Endometrium (tissue), 2 donors: ENCODE measurements at regions not wholly inside any gene's neighbourhood (a gene's known extent, or its start where the extent isn't known, plus 50 kb on each side); places are given as distances from the start of the nearest gene placed in this dataset.
A peak's percentile ranks its signal among the peaks of the same experiment; 100 is the strongest.

Experiments used
- FAIRE-seq: peaks from 2 replicates; lab custom pipeline; 2012; peaks lifted over from hg19 to GRCh38; lab: Jason Lieb, UNC
- donor health status: control.
- donor health status: control.

- no peak for FAIRE-seq
Measured at GRCh38 chr12:107978201-107978600, 150.9 kb upstream of the WSCD2 start.

- no peak for FAIRE-seq
Measured at GRCh38 chr12:107978641-107979040, 150.4 kb upstream of the WSCD2 start.

- FAIRE-seq: no peak
Measured at GRCh38 chr12:107983756-107984472, 145.2 kb upstream of the WSCD2 start.

GRCh38 chr12:107984973-107985372 lies 144.1 kb upstream of the WSCD2 start:
- FAIRE-seq: no peak

GRCh38 chr12:107986183-107986582 lies 142.9 kb upstream of the WSCD2 start:
- FAIRE-seq: no peak

- no peak for FAIRE-seq
Measured at GRCh38 chr12:107990325-107990724, 138.8 kb upstream of the WSCD2 start.

- no peak for FAIRE-seq
Measured at GRCh38 chr12:107992029-107992428, 137.1 kb upstream of the WSCD2 start.

- FAIRE-seq: no peak
Measured at GRCh38 chr12:107992870-107993451, 136.1 kb upstream of the WSCD2 start.

GRCh38 chr12:107998863-107999262 lies 130.2 kb upstream of the WSCD2 start:
- FAIRE-seq: peak; percentile 8

GRCh38 chr12:108000111-108000510 lies 129.0 kb upstream of the WSCD2 start:
- no peak for FAIRE-seq

- FAIRE-seq: no peak
Measured at GRCh38 chr12:108004319-108004718, 124.8 kb upstream of the WSCD2 start.

- FAIRE-seq: no peak
Measured at GRCh38 chr12:108008163-108008905, 120.8 kb upstream of the WSCD2 start.

GRCh38 chr12:108009442-108010070 lies 119.5 kb upstream of the WSCD2 start:
- FAIRE-seq: no peak

- no peak for FAIRE-seq
Measured at GRCh38 chr12:108016022-108016564, 113.0 kb upstream of the WSCD2 start.

GRCh38 chr12:108017472-108018057 lies 111.5 kb upstream of the WSCD2 start:
- no peak for FAIRE-seq

GRCh38 chr12:108019862-108020261 lies 109.2 kb upstream of the WSCD2 start:
- FAIRE-seq: no peak

GRCh38 chr12:108021141-108021540 lies 107.9 kb upstream of the WSCD2 start:
- no peak for FAIRE-seq

- FAIRE-seq: no peak
Measured at GRCh38 chr12:108021949-108022522, 107.1 kb upstream of the WSCD2 start.

GRCh38 chr12:108029051-108029835 lies 99.8 kb upstream of the WSCD2 start:
- no peak for FAIRE-seq

GRCh38 chr12:108033090-108033489 lies 96.0 kb upstream of the WSCD2 start:
- FAIRE-seq: no peak

GRCh38 chr12:108035372-108035771 lies 93.7 kb upstream of the WSCD2 start:
- no peak for FAIRE-seq
